CD4-positive, alpha-beta memory T cell (primary cell): ENCODE measurements at regions not wholly inside any gene's neighbourhood (a gene's known extent, or its start where the extent isn't known, plus 50 kb on each side); places are given as distances from the start of the nearest gene placed in this dataset.

Experiments
- CTCF ChIA-PET: fragments of 350-600 bp; sonication (Branson Sonifier 250); formaldehyde crosslinking; loops from one replicate; lab custom pipeline; 2021; ENCODE audit warnings: inconsistent platforms; ENCODE audit not compliant: partially characterized antibody; lab: Charles Lee
- POLR2A ChIA-PET: fragments of 350-600 bp; sonication (Branson Sonifier 250); formaldehyde crosslinking; loops from one replicate; lab custom pipeline; 2021; ENCODE audit not compliant: partially characterized antibody; lab: Charles Lee
- DNase-seq, 5 donors: peaks; one replicate each; pipeline versions ENCODE4 v3.0.0 to v3.0.0-alpha.2; 2020 to 2022; ENCODE audit warnings: mixed read lengths in 1 of 5
- H3K27ac ChIP-seq: one replicate; pipeline ENCODE4 v1.7.0; 2013; ENCODE audit warnings: low read depth, low read length
- H3K27me3 ChIP-seq: 2 replicates; pipeline ENCODE4 v1.7.0; 2013; ENCODE audit warnings: mild to moderate bottlenecking, low read length, moderate library complexity; ENCODE audit not compliant: insufficient read depth
- H3K36me3 ChIP-seq: 2 replicates; pipeline ENCODE4 v1.7.0; 2013; ENCODE audit warnings: mild to moderate bottlenecking, low read length, moderate library complexity; ENCODE audit not compliant: insufficient read depth
- H3K4me1 ChIP-seq: 2 replicates; pipeline ENCODE4 v1.7.0; 2013; ENCODE audit warnings: mild to moderate bottlenecking, low read length, moderate library complexity; ENCODE audit not compliant: insufficient read depth
- H3K4me3 ChIP-seq, 2 donors: one replicate each; pipeline ENCODE4 v1.7.0; 2013; ENCODE audit warnings: low read length in 2 of 2, mild to moderate bottlenecking in 1 of 2
- H3K9me3 ChIP-seq, 2 donors: one replicate each; pipeline ENCODE4 v1.7.0; 2013; ENCODE audit warnings: low read length in 2 of 2, control low read depth in 1 of 2; ENCODE audit not compliant: control insufficient read depth in 1 of 2
- H3K27ac Mint-ChIP-seq, 7 donors: one replicate each; pipeline ENCODE4 v1.8.0; 2020 to 2021; ENCODE audit warnings: mixed read lengths in 7 of 7, mild to moderate bottlenecking in 6 of 7, inconsistent platforms in 3 of 7, moderate library complexity in 3 of 7
- H3K27me3 Mint-ChIP-seq, 2 donors: one replicate each; pipeline ENCODE4 v1.8.0; 2020 to 2021; ENCODE audit warnings: mixed read lengths in 2 of 2
- H3K36me3 Mint-ChIP-seq, 2 donors: one replicate each; pipeline ENCODE4 v1.8.0; 2020 to 2021; ENCODE audit warnings: mixed read lengths in 2 of 2, inconsistent platforms in 1 of 2, mild to moderate bottlenecking in 1 of 2
- H3K4me1 Mint-ChIP-seq, 4 donors: one replicate each; pipeline ENCODE4 v1.8.0; 2020 to 2021; ENCODE audit warnings: mixed read lengths in 4 of 4, mild to moderate bottlenecking in 1 of 4
- H3K4me3 Mint-ChIP-seq, 8 donors: one replicate each; pipeline ENCODE4 v1.8.0; 2020 to 2021; ENCODE audit warnings: mixed read lengths in 8 of 8, mild to moderate bottlenecking in 7 of 8, moderate library complexity in 6 of 8, inconsistent platforms in 3 of 8
- H3K9me3 Mint-ChIP-seq, 8 donors: one replicate each; pipeline ENCODE4 v1.8.0; 2020 to 2021; ENCODE audit warnings: mixed read lengths in 8 of 8, mild to moderate bottlenecking in 5 of 8, inconsistent platforms in 3 of 8, moderate library complexity in 1 of 8
- intact Hi-C: fragments of 100-400 bp; cut with micrococcal nuclease; formaldehyde crosslinking; loops from one replicate; pipeline ENCODE4 v1.15.1; 2023

GRCh38 chr18:22040533-22040932, 128.9 kb upstream of the GATA6 start:
- Histone ChIP-seq H3K27me3 (no peaks in the 10 kb centered on the region), H3K36me3 (no peaks in the 10 kb centered on the region), H3K9me3 (no peaks in the 10 kb centered on the region), H3K4me1 (no peaks in the 10 kb centered on the region), H3K4me3 (no peak overlapping the region), H3K27ac (no peak overlapping the region)
- intact Hi-C loops: no loop called here
- Mint-ChIP-seq H3K27me3 (peaks cover 0 to 5% of the 10 kb centered on the region in 2 donors), H3K9me3 (peaks cover 0 to 4% (median 0%) of the 10 kb centered on the region in 8 donors), H3K27ac (no peak overlapping the region), H3K4me3 (no peak overlapping the region), H3K4me1 (no peaks in the 10 kb centered on the region), H3K36me3 (no peaks in the 10 kb centered on the region)
- DNase-seq: no peak
- POLR2A ChIA-PET: no interaction called here
- CTCF ChIA-PET: no interaction called here

DNA sequence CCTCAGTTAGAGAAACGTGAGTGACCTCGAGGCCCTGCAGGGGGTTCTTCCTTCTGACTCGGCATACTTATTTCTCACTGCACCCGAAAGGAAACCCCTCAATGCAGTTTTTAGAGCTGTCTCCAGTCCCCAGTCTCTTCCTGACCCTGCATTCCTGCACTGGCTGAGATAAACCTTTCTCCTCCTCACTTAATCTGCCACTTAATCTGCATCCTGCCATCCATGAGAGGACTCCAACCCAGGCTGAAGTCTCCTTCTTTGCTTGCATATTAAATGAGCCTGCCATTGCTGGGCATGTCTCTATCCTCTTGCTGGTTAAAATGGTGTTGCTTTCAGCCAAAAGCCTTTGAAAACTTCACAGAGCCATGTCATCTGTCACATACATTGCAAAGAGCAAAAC, 125.6 kb upstream of the GATA6 start:
- Histone ChIP-seq H3K4me3 (no peak overlapping the region), H3K27ac (no peak overlapping the region), H3K9me3 (no peaks in the 10 kb centered on the region), H3K27me3 (no peaks in the 10 kb centered on the region), H3K4me1 (no peaks in the 10 kb centered on the region), H3K36me3 (no peaks in the 10 kb centered on the region)
- no peaks in the 10 kb centered on the region for H3K4me1 Mint-ChIP-seq
- no peaks in the 10 kb centered on the region for H3K36me3 Mint-ChIP-seq
- ChIA-PET POLR2A (no interaction called here), CTCF (no interaction called here)
- H3K9me3 Mint-ChIP-seq: peaks cover 0 to 4% (median 0%) of the 10 kb centered on the region in 8 donors
- no peak overlapping the region for H3K4me3 Mint-ChIP-seq
- H3K27ac Mint-ChIP-seq: no peak overlapping the region
- no peak for DNase-seq
- intact Hi-C loops: no loop called here
- H3K27me3 Mint-ChIP-seq: peaks cover 0 to 2% of the 10 kb centered on the region in 2 donors

DNA sequence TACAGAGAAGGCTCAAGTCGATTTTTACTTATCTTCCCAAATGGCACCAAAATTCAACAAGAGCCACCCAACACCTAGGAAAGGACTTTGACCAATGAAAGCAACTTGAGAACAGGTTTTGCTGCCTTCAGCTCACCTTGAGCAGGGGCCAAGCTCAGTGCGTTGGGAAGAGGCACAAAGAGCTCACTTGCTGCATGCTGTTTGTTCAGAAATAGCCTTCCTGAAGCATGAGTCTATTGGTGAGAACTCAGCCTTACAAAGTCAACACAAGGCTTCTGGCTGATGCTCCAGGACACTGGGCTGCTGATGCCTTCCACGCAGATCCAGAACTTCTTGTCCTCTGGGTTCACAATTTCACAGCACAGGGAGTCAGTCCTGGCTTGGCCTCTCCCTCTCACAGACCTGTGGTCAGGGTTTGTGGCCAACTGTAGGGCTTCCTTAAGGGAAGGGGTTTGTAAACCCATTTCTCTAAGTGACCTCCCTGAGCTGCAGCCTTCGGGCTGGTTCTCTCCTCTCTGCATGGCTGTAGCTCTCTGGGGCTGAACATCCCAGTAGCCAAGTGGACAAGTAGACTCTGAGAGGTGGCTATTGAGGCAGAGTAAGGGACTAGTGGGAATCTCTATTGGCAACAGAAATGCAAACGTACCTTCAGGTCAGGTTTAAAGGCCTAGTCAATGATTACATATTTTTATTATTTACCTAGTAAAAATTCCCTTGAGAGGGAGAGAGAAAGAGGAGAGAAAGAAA, 124.7 kb upstream of the GATA6 start:
- no peak for DNase-seq
- Histone ChIP-seq H3K27ac (no peak overlapping the region), H3K36me3 (no peaks in the 10 kb centered on the region), H3K27me3 (no peaks in the 10 kb centered on the region), H3K9me3 (no peaks in the 10 kb centered on the region), H3K4me1 (no peaks in the 10 kb centered on the region), H3K4me3 (no peak overlapping the region)
- H3K36me3 Mint-ChIP-seq: no peaks in the 10 kb centered on the region
- intact Hi-C loops: no loop called here
- peaks cover 0 to 2% of the 10 kb centered on the region in 2 donors for H3K27me3 Mint-ChIP-seq
- no peak overlapping the region for H3K4me3 Mint-ChIP-seq
- no peaks in the 10 kb centered on the region for H3K4me1 Mint-ChIP-seq
- no peak overlapping the region for H3K27ac Mint-ChIP-seq
- ChIA-PET POLR2A (no interaction called here), CTCF (no interaction called here)
- peaks cover 0 to 3% (median 0%) of the 10 kb centered on the region in 8 donors for H3K9me3 Mint-ChIP-seq

GRCh38 chr18:22045221-22045918, 124.0 kb upstream of the GATA6 start:
- H3K4me3 Mint-ChIP-seq: no peak overlapping the region
- H3K27ac Mint-ChIP-seq: no peak overlapping the region
- Histone ChIP-seq H3K9me3 (no peaks in the 10 kb centered on the region), H3K4me3 (no peak overlapping the region), H3K4me1 (no peaks in the 10 kb centered on the region), H3K27ac (no peak overlapping the region), H3K36me3 (no peaks in the 10 kb centered on the region), H3K27me3 (no peaks in the 10 kb centered on the region)
- H3K9me3 Mint-ChIP-seq: no peaks in the 10 kb centered on the region
- peaks cover 0 to 2% of the 10 kb centered on the region in 2 donors for H3K27me3 Mint-ChIP-seq
- CTCF ChIA-PET: no interaction called here
- intact Hi-C loops: no loop called here
- no peaks in the 10 kb centered on the region for H3K4me1 Mint-ChIP-seq
- DNase-seq: no peak
- POLR2A ChIA-PET: no interaction called here
- H3K36me3 Mint-ChIP-seq: no peaks in the 10 kb centered on the region

DNA sequence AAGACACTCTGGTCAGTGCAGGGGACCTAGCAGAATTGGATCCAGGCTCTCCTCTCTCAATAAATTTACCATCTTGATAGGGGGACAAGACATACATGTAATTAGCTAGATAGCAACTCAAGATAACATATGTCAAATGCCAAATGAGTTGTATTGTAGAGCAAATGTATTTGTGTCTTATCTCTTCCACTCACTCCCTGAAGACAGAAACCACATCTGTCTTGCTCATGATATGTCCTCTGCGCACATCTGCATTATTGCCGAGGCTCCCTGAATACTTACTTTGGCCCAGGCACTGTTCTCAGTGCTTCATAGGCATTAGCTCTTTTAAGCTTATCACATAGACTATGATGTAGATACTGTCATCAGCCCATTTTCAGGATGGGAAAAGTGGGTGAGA, 122.9 kb upstream of the GATA6 start:
- intact Hi-C loops: no loop called here
- POLR2A ChIA-PET: no interaction called here
- Mint-ChIP-seq H3K4me3 (no peak overlapping the region), H3K36me3 (no peaks in the 10 kb centered on the region), H3K27me3 (peaks cover 0 to 4% of the 10 kb centered on the region in 2 donors), H3K9me3 (no peaks in the 10 kb centered on the region), H3K4me1 (no peaks in the 10 kb centered on the region), H3K27ac (no peak overlapping the region)
- H3K9me3 ChIP-seq: no peaks in the 10 kb centered on the region
- no peak overlapping the region for H3K27ac ChIP-seq
- no peak for DNase-seq
- no peak overlapping the region for H3K4me3 ChIP-seq
- H3K36me3 ChIP-seq: no peaks in the 10 kb centered on the region
- H3K27me3 ChIP-seq: no peaks in the 10 kb centered on the region
- H3K4me1 ChIP-seq: no peaks in the 10 kb centered on the region
- CTCF ChIA-PET: no interaction called here

- Mint-ChIP-seq H3K9me3 (peaks cover 0 to 2% (median 0%) of the 10 kb centered on the region in 8 donors), H3K36me3 (no peaks in the 10 kb centered on the region), H3K27ac (no peak overlapping the region), H3K4me1 (no peaks in the 10 kb centered on the region), H3K4me3 (no peak overlapping the region), H3K27me3 (peaks cover 0 to 1% of the 10 kb centered on the region in 2 donors)
- Histone ChIP-seq H3K36me3 (no peaks in the 10 kb centered on the region), H3K27ac (no peak overlapping the region), H3K27me3 (no peaks in the 10 kb centered on the region), H3K4me1 (no peaks in the 10 kb centered on the region), H3K4me3 (no peak overlapping the region), H3K9me3 (no peaks in the 10 kb centered on the region)
- CTCF ChIA-PET: interaction anchor here (0.9 kb wide), 1 partner anchor 50 kb away, joined by 4 read pairs; no protein-coding TSS in a partner anchor
- DNase-seq: no peak
- intact Hi-C loops: no loop called here
- POLR2A ChIA-PET: no interaction called here
These were observed 121.9 kb upstream of the GATA6 start for GRCh38 chr18:22047485-22047884.

DNA sequence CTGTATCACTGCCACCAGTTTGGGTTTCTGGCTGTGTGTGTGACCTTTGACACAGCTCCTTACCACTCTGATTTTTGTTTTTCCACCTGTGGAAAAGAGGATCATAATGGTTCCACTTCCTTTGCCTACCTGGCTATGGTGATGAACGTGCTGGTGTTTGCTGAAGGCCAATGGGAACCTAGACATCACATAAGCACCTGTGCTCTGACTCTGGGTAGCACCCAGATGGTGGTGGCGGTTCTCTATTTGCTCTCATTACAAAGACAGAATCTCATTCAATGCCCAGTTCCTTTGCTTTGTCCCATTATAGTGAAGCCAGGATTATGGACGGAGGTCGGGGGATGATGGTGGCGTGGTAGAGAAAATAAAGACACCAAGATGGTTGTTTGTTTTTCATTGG, 121.2 kb upstream of the GATA6 start:
- peaks cover 0 to 5% (median 0%) of the 10 kb centered on the region in 8 donors for H3K9me3 Mint-ChIP-seq

More for the DNA sequence above, 121.2 kb upstream of the GATA6 start:
- Mint-ChIP-seq H3K27ac (no peak overlapping the region), H3K4me1 (no peaks in the 10 kb centered on the region), H3K4me3 (no peak overlapping the region), H3K36me3 (no peaks in the 10 kb centered on the region), H3K27me3 (peaks cover 0 to 1% of the 10 kb centered on the region in 2 donors)
- CTCF ChIA-PET: interaction anchor here (0.9 kb wide), 1 partner anchor 50 kb away, joined by 4 read pairs; no protein-coding TSS in a partner anchor
- DNase-seq: no peak
- Histone ChIP-seq H3K4me3 (no peak overlapping the region), H3K27ac (no peak overlapping the region), H3K27me3 (no peaks in the 10 kb centered on the region), H3K4me1 (no peaks in the 10 kb centered on the region), H3K9me3 (no peaks in the 10 kb centered on the region), H3K36me3 (no peaks in the 10 kb centered on the region)
- POLR2A ChIA-PET: no interaction called here
- intact Hi-C loops: no loop called here
